Muscle of leg (tissue), 3 donors: ENCODE measurements at regions not wholly inside any gene's neighbourhood (a gene's known extent, or its start where the extent isn't known, plus 50 kb on each side); places are given as distances from the start of the nearest gene placed in this dataset.

ENCODE experiments used
- DNase-seq: peaks from one replicate; pipeline ENCODE4 v3.0.0; 2013
- H3K27ac ChIP-seq: one replicate; pipeline ENCODE4 v1.5.1; 2013; ENCODE audit warnings: mild to moderate bottlenecking, low read length, control low read depth
- H3K27me3 ChIP-seq: one replicate; pipeline ENCODE4 v1.6.1; 2013; ENCODE audit warnings: low read length; ENCODE audit not compliant: control insufficient read depth, insufficient read depth
- H3K36me3 ChIP-seq: one replicate; pipeline ENCODE4 v1.6.1; 2013; ENCODE audit warnings: low read length; ENCODE audit not compliant: control insufficient read depth, insufficient read depth
- H3K4me1 ChIP-seq: one replicate; pipeline ENCODE4 v1.6.1; 2013; ENCODE audit warnings: low read length; ENCODE audit not compliant: control insufficient read depth, insufficient read depth
- H3K4me3 ChIP-seq: one replicate; pipeline ENCODE4 v1.5.1; 2013; ENCODE audit warnings: low read length, control low read depth
- H3K9me3 ChIP-seq: replicated peaks from 2 replicates; pipeline ENCODE4 v1.6.1; 2013; ENCODE audit warnings: low read depth, low read length; ENCODE audit not compliant: control insufficient read depth
- WGBS: methylation state at CpG from one replicate; pipeline ENCODE4 v1.1.5; 2013; ENCODE audit warnings: missing lambda C conversion rate; ENCODE audit not compliant: insufficient coverage; 5-methylcytosine and 5-hydroxymethylcytosine counted together

DNA sequence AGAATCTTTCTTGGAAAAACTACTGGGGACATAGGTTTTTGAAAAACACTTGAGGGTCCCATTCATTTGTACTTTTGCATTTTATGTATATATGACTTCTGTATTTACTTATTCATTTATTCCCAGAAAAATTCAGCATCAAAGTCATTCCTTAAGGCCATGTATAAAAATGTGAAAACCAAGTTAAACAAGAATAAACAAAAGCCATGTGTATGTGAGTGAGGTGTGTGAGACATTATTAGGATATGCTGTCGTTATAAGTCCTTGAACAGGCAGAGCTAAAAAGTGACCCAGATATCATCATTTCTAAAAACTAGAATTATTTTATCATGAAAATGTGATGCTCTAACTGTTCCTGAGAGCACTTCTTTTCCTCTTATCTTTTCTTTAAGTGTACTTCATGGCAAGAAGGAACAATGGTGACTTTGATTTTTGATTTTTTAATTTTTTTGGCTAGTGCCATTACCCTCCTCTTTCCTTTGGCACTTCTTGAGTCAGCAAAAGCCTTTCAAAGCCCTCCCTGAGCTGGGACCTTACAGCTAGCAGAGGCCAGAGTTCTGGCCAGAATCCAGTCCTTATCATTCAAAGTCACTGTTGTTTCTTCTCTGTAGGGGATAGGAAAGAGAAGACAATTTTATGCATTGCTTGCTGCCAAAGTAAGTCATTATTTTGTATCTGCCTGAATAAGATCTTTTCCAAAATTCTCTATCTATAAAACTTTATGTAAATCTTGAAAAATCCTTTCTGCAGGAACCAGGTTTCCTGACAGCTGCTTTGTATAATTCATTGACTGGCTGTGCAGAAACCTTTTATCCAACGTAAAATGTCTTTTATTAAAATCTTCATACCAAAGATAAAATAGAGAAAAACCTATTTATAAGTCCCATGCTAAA is 419.7 kb upstream of the PRICKLE1 start:
- Histone ChIP-seq H3K27me3 (no peaks in the 10 kb centered on the region), H3K4me1 (no peaks in the 10 kb centered on the region), H3K36me3 (no peaks in the 10 kb centered on the region), H3K4me3 (no peak overlapping the region), H3K27ac (no peak overlapping the region), H3K9me3 (no peaks in the 10 kb centered on the region)
- peak; percentile 29 for DNase-seq
- no CpG with 5 or more reads among the region's 2 CpGs for WGBS

DNA sequence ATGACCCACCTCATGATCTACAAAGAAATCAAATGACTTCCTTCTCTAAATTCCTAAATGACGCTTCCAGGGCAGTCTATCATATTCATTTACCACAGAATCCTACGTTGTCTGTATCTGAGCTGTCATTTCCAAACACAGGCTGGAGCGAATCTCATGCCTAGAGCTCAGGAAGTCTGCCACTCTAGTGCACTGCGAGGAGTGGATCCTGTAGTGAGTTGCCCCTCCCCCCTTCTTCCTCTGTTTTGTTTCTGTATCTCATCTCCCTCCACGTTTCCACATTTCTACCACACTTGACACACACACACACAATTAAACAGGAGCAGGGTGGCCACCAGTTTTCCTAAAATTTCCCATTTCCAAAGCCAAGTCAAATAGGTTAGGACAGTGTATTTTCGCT is 415.4 kb upstream of the PRICKLE1 start:
- H3K4me3 ChIP-seq, result no peak overlapping the region
- H3K9me3 ChIP-seq, result no peaks in the 10 kb centered on the region
- no peaks in the 10 kb centered on the region for H3K36me3 ChIP-seq
- no peaks in the 10 kb centered on the region for H3K27me3 ChIP-seq
- WGBS, result 55% methylated on average over 4 of the region's 6 CpGs
- no peak overlapping the region for H3K27ac ChIP-seq
- no peaks in the 10 kb centered on the region for H3K4me1 ChIP-seq
- DNase-seq, result no peak

DNA sequence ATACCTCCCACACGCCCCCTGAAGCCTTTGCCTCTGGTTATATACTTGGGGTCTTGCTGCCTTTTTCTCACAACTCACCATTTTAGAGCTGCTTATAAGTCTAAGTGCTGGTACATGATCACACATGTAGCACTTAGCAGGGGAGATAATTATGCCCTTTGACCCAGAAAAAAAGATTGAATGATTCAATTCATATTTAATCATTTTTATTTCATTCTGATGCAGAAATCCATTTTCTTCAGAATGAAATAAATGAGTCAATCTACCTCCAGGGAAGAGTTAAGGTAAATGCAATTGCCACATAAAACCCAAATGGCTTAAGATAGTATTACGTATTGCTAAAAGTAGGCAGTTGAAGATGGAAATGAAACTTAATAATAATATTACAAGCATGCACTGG is 414.6 kb upstream of the PRICKLE1 start:
- Histone ChIP-seq H3K9me3 (no peaks in the 10 kb centered on the region), H3K4me3 (no peak overlapping the region), H3K27ac (no peak overlapping the region), H3K36me3 (no peaks in the 10 kb centered on the region), H3K27me3 (no peaks in the 10 kb centered on the region), H3K4me1 (no peaks in the 10 kb centered on the region)
- no peak for DNase-seq
- WGBS, result no CpG with 5 or more reads among the region's 2 CpGs

DNA sequence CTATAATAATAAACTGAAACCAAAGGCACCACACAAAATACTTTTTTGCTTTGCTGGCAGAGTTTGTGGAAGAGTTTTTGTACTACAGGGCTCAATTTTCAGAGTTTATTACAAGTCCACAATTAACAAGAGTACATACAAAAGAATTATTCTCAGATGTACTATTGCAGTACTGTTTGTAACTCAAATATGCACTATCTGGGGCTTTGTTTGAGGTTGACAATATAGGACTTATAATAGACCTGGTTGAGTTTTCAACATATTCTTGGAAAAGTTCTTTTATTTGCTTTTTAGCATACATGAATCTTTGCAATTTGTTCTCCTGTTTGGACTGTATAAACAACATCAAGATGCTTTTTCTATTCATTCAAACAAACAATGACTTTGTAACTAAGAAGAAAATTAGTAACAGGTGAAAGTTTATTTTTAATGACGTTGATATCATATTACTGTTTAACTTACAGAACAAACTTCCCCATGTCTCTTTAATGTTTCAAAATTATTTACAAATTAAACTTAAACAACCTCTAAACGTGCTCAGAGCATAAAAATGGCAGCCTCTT is 407.4 kb upstream of the PRICKLE1 start:
- Histone ChIP-seq H3K27ac (no peak overlapping the region), H3K4me1 (no peaks in the 10 kb centered on the region), H3K36me3 (no peaks in the 10 kb centered on the region), H3K4me3 (no peak overlapping the region), H3K9me3 (no peaks in the 10 kb centered on the region), H3K27me3 (no peaks in the 10 kb centered on the region)
- no peak for DNase-seq
- no CpG with 5 or more reads among the region's 2 CpGs for WGBS

DNA sequence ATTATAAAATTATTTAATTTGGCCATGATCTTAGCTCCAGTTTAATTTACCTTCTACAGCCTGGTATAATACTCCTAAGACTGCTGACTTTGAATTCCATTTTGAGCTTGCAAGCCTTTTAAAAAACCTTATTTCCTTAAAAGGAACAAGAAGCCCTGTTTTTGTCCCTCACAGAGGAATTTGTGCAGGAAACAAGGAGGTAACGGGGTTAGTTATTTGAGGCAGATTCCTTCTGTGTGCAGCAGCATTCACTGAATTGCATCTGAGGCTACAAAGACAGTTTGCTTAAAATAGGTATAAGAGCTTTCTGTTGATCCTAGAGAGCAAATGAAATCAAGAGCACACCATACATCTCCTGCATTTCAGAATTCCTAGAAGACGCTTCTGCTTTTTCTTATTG is 403.3 kb upstream of the PRICKLE1 start:
- DNase-seq, result no peak
- no peaks in the 10 kb centered on the region for H3K9me3 ChIP-seq
- no peaks in the 10 kb centered on the region for H3K36me3 ChIP-seq
- H3K27me3 ChIP-seq, result no peaks in the 10 kb centered on the region
- no CpG with 5 or more reads among the region's 2 CpGs for WGBS
- no peak overlapping the region for H3K4me3 ChIP-seq
- H3K27ac ChIP-seq, result no peak overlapping the region
- H3K4me1 ChIP-seq, result no peaks in the 10 kb centered on the region

DNA sequence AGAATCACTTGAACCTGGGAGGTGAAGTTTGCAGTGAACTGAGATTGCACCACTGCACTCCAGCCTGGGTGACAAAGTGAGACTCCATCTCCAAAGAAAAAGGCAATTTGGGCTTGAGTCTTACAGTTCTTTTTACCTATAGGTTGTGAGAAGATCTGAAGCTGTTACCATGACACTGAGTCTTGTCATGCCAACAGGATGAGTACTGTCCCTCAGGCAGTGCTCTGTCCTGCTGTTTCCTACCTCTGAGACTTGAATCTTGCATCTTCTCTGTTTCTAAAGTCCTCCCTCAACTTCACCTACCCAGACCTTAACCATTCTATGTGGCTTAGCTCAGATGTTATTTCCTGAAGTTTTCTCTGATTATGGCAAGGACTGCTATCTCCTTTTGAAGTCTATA is 400.8 kb upstream of the PRICKLE1 start:
- no peak for DNase-seq
- Histone ChIP-seq H3K4me3 (no peak overlapping the region), H3K27ac (no peak overlapping the region), H3K36me3 (no peaks in the 10 kb centered on the region), H3K27me3 (no peaks in the 10 kb centered on the region), H3K4me1 (no peaks in the 10 kb centered on the region), H3K9me3 (no peaks in the 10 kb centered on the region)

DNA sequence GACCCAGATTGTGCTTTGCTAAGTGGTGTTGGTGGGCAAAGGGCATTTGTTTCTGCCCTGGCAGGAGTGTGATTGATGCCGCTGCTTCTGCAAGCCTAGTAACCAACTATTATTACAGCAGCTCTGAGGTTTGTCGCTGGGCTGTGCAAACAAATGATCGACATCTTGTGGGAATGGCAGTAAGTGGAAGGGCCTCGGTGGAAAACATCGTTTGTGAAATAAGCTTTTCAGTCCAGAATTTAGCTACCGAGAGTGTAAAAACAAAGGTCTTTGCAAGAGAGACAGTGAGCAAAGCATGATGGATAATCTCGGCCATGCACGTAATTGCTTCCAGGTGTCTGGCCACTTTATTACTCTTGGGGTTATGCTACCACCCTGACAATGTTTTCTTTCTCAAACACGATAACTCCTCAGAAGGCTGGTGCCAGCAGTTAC is 397.7 kb upstream of the PRICKLE1 start:
- Histone ChIP-seq H3K4me1 (no peaks in the 10 kb centered on the region), H3K27ac (no peak overlapping the region), H3K27me3 (no peaks in the 10 kb centered on the region), H3K4me3 (no peak overlapping the region), H3K9me3 (no peaks in the 10 kb centered on the region), H3K36me3 (no peaks in the 10 kb centered on the region)
- DNase-seq, result no peak
- WGBS, result 28% methylated on average over 6 of the region's 9 CpGs

DNA sequence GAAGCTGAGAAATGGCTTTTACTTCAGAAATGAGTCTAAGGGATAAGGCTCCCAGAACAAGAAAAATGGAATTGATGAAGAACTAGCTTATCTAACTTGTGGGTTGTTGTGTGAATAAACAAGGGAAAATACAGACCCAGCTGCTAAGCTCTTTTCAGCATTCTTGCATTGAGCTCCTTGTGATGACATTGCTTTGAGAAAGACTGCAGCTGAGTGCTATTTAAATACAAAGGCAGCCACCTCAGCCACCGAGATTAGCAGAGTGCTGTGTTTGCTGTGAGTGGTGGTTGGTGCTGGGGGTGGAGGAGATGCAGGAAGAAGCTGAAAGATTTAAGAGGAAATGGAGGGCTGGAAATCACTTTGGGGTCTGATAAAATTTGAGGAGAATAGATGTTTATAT is 396.0 kb upstream of the PRICKLE1 start:
- H3K36me3 ChIP-seq, result no peaks in the 10 kb centered on the region
- H3K4me1 ChIP-seq, result no peaks in the 10 kb centered on the region
- DNase-seq, result no peak
- no peaks in the 10 kb centered on the region for H3K27me3 ChIP-seq
- 20% methylated on average over 1 of the region's 1 CpG for WGBS
- no peak overlapping the region for H3K27ac ChIP-seq
- no peak overlapping the region for H3K4me3 ChIP-seq
- H3K9me3 ChIP-seq, result no peaks in the 10 kb centered on the region

DNA sequence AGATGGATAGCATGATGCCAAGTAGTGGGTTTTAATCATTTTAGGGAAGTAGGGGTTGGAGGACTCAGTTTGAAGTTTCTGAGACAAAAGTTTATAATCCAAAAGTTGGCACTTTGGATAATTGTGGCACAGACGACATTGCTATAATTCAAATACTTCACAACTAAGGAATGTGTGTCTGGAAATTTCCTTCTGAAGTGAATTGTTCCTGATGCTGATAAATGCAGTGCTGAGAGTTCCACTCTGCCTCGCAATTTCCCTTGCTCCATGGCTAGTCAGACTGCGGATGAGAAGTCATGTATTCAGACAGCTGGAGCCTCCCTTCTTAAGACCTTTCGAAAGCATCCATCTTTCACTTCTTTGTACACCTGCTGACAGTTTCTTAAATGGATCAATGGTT is 393.3 kb upstream of the PRICKLE1 start:
- H3K36me3 ChIP-seq, result no peaks in the 10 kb centered on the region
- no peak for DNase-seq
- no peak overlapping the region for H3K27ac ChIP-seq
- H3K9me3 ChIP-seq, result no peaks in the 10 kb centered on the region
- no peaks in the 10 kb centered on the region for H3K27me3 ChIP-seq
- no peak overlapping the region for H3K4me3 ChIP-seq
- 90% methylated on average over 3 of the region's 4 CpGs for WGBS
- no peaks in the 10 kb centered on the region for H3K4me1 ChIP-seq

DNA sequence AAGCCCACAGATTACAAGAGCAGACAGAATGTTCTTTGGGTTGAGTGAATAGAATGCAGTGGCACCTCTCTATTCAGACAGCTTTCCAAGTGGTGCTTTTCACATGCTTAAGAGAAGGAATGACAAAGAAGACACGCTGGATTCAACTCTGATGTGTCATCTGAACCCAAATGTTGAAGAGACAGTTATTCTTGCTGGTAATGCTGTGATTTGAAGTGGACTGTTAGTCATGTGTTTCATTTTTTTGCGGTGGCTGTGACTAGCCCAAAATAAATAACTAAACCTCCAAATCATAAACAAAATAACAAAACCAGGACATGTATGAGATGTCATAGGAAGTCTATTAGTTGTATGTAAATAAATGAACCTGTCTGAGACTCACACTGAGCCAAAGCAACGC is 391.8 kb upstream of the PRICKLE1 start:
- no peak overlapping the region for H3K27ac ChIP-seq
- no peaks in the 10 kb centered on the region for H3K27me3 ChIP-seq
- no peaks in the 10 kb centered on the region for H3K4me1 ChIP-seq
- no peaks in the 10 kb centered on the region for H3K36me3 ChIP-seq
- H3K4me3 ChIP-seq, result no peak overlapping the region
- no peak for DNase-seq
- H3K9me3 ChIP-seq, result no peaks in the 10 kb centered on the region
- no CpG with 5 or more reads among the region's 3 CpGs for WGBS
